Astrocyte (in vitro differentiated cells and primary cell): ENCODE measurements at regions not wholly inside any gene's neighbourhood (a gene's known extent, or its start where the extent isn't known, plus 50 kb on each side); places are given as distances from the start of the nearest gene placed in this dataset.

Experiments
- DNase-seq: peaks from one replicate; pipeline ENCODE4 v3.0.0-alpha.2; 2010; ENCODE audit warnings: low read depth
- FAIRE-seq: peaks from 2 replicates; lab custom pipeline; 2011; peaks lifted over from hg19 to GRCh38; lab: Jason Lieb, UNC
- H2AFZ ChIP-seq: 2 replicates; pipeline ENCODE4 v1.6.0; 2012; ENCODE audit warnings: low read depth, low read length, inconsistent platforms
- H3K27ac ChIP-seq: 2 replicates; pipeline ENCODE4 v1.5.1; 2011; ENCODE audit warnings: low read depth, low read length, inconsistent platforms
- H3K27me3 ChIP-seq: 2 replicates; pipeline ENCODE4 v1.6.0; 2011; ENCODE audit warnings: low read length, inconsistent platforms; ENCODE audit not compliant: insufficient read depth
- H3K36me3 ChIP-seq: 2 replicates; pipeline ENCODE4 v1.5.1; 2011; ENCODE audit warnings: low read length, inconsistent platforms; ENCODE audit not compliant: insufficient read depth
- H3K4me1 ChIP-seq: 2 replicates; pipeline ENCODE4 v1.5.1; 2011; ENCODE audit warnings: low read length, inconsistent platforms; ENCODE audit not compliant: insufficient read depth
- H3K4me2 ChIP-seq: 2 replicates; pipeline ENCODE4 v1.6.0; 2012; ENCODE audit warnings: low read length, inconsistent platforms
- H3K4me3 ChIP-seq: 2 replicates; pipeline ENCODE4 v1.5.1; 2011; ENCODE audit warnings: low read depth, mild to moderate bottlenecking, low read length, inconsistent platforms; ENCODE audit not compliant: insufficient read depth
- H3K79me2 ChIP-seq: 2 replicates; pipeline ENCODE4 v1.6.0; 2012; ENCODE audit warnings: mild to moderate bottlenecking, low read length, inconsistent platforms; ENCODE audit not compliant: insufficient read depth
- H3K9ac ChIP-seq: 2 replicates; pipeline ENCODE4 v1.6.0; 2012; ENCODE audit warnings: mild to moderate bottlenecking, low read length, inconsistent platforms
- H3K9me3 ChIP-seq: 2 replicates; pipeline ENCODE4 v1.5.1; 2012; ENCODE audit warnings: low read depth, mild to moderate bottlenecking, low read length, inconsistent platforms; ENCODE audit not compliant: insufficient read depth
- H4K20me1 ChIP-seq: 2 replicates; pipeline ENCODE4 v1.6.0; 2012; ENCODE audit warnings: low read length, inconsistent platforms; ENCODE audit not compliant: insufficient read depth
- H3K27ac Mint-ChIP-seq: one replicate; pipeline ENCODE4 v1.8.0; 2021; ENCODE audit warnings: mild to moderate bottlenecking, mixed read lengths; ENCODE audit not compliant: unreplicated experiment
- H3K27me3 Mint-ChIP-seq: one replicate; pipeline ENCODE4 v1.8.0; 2021; ENCODE audit warnings: low read depth, mixed read lengths; ENCODE audit not compliant: unreplicated experiment
- H3K36me3 Mint-ChIP-seq: one replicate; pipeline ENCODE4 v1.8.0; 2021; ENCODE audit warnings: low read depth, mixed read lengths; ENCODE audit not compliant: unreplicated experiment
- H3K4me1 Mint-ChIP-seq: one replicate; pipeline ENCODE4 v1.8.0; 2021; ENCODE audit warnings: low read depth, mixed read lengths; ENCODE audit not compliant: unreplicated experiment
- H3K4me3 Mint-ChIP-seq: one replicate; pipeline ENCODE4 v1.8.0; 2021; ENCODE audit warnings: mild to moderate bottlenecking, moderate library complexity, mixed read lengths; ENCODE audit not compliant: unreplicated experiment
- H3K9me3 Mint-ChIP-seq: one replicate; pipeline ENCODE4 v1.8.0; 2021; ENCODE audit warnings: mild to moderate bottlenecking, mixed read lengths; ENCODE audit not compliant: unreplicated experiment
- EZH2 ChIP-seq: IDR thresholded peaks from 2 replicates; pipeline ENCODE4 v1.6.1; 2012; ENCODE audit warnings: mild to moderate bottlenecking, low read length, inconsistent platforms; ENCODE audit not compliant: insufficient read depth
- TF ChIP-seq, protein P1 (sequence below): IDR thresholded peaks from 2 replicates; pipeline ENCODE4 v1.5.1; 2011; ENCODE audit warnings: low read depth, mild to moderate bottlenecking, inconsistent platforms, low read length, moderate library complexity; ENCODE audit not compliant: insufficient read depth

DNA sequence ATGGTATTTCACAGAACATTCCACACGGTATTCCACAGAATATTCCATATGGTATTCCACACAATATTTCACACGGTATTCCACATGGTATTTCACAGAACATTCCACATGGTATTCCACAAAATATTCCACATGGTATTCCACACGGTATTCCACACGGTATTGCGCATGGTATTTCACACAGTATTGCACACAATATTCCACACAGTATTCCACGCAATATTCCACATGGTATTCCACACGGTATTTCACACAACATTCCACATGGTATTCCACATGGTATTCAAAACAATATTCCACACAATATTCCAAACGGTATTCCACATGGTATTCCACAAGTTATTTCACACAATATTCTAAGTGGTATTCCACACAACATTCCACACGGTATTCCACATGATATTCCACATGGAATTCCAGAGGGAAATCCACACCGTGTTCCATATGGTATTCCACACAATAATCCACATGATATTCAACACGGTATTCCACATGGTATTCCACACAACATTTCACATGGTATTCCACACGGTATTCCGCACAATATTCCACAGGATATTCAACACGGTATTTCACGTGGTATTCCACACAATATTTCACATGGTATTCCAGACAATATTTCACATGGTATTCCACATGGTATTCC, 136.7 kb upstream of the CHST15 start:
- TF ChIP-seq EZH2, result no peak
- TF ChIP-seq, protein P1, sequence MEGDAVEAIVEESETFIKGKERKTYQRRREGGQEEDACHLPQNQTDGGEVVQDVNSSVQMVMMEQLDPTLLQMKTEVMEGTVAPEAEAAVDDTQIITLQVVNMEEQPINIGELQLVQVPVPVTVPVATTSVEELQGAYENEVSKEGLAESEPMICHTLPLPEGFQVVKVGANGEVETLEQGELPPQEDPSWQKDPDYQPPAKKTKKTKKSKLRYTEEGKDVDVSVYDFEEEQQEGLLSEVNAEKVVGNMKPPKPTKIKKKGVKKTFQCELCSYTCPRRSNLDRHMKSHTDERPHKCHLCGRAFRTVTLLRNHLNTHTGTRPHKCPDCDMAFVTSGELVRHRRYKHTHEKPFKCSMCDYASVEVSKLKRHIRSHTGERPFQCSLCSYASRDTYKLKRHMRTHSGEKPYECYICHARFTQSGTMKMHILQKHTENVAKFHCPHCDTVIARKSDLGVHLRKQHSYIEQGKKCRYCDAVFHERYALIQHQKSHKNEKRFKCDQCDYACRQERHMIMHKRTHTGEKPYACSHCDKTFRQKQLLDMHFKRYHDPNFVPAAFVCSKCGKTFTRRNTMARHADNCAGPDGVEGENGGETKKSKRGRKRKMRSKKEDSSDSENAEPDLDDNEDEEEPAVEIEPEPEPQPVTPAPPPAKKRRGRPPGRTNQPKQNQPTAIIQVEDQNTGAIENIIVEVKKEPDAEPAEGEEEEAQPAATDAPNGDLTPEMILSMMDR, result no peak
- no peaks in the 10 kb centered on the region for H3K79me2 ChIP-seq
- H3K9me3 ChIP-seq, result peaks cover 17% of the 10 kb centered on the region
- Mint-ChIP-seq H3K4me3 (no peak overlapping the region), H3K27ac (no peak overlapping the region), H3K9me3 (peaks cover 26% of the 10 kb centered on the region), H3K4me1 (no peaks in the 10 kb centered on the region), H3K27me3 (peaks cover 21% of the 10 kb centered on the region), H3K36me3 (no peaks in the 10 kb centered on the region)
- no peak overlapping the region for H3K27ac ChIP-seq
- no peak for FAIRE-seq
- no peaks in the 10 kb centered on the region for H3K27me3 ChIP-seq
- peaks cover 3% of the 10 kb centered on the region for H3K4me1 ChIP-seq
- no peaks in the 10 kb centered on the region for H4K20me1 ChIP-seq
- H2AFZ ChIP-seq, result no peak overlapping the region
- no peak for DNase-seq
- no peaks in the 10 kb centered on the region for H3K36me3 ChIP-seq
- no peak overlapping the region for H3K4me3 ChIP-seq
- no peak overlapping the region for H3K4me2 ChIP-seq
- no peak overlapping the region for H3K9ac ChIP-seq

DNA sequence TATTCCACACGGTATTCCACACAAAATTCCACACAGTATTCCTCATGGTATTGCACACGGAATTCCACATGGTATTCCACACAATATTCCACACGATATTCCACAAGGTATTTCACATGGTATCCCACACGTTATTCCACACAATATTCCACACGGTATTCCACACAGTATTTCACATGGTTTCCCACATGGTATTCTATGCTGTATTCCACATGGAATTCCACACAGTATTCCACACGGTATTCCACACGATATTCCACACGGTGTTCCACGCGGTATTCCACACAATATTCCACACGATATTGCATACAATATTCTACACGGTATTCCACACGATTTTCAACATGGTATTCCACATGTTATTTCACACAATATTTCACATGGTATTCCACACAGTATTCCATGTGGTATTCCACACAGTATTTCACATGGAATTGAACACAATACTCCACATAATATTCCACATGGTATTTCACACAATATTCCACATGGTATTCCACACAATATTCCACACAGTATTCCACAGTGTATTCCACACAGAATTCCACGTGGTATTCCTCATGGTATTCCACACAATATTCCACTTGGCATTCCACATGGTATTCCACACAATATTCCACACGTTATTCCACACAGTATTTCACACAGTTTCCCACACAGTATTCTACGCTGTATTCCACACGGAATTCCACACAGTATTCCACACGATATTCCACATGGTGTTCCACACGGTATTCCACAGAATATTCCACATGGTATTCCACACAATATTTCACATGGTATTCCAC, 136.0 kb upstream of the CHST15 start:
- peaks cover 17% of the 10 kb centered on the region for H3K9me3 ChIP-seq
- no peaks in the 10 kb centered on the region for H3K27me3 ChIP-seq
- H3K36me3 Mint-ChIP-seq, result no peaks in the 10 kb centered on the region
- no peak overlapping the region for H2AFZ ChIP-seq
- peaks cover 19% of the 10 kb centered on the region for H3K27me3 Mint-ChIP-seq
- H3K9me3 Mint-ChIP-seq, result peaks cover 28% of the 10 kb centered on the region
- no peak overlapping the region for H3K4me2 ChIP-seq
- TF ChIP-seq, protein P1, result no peak
- TF ChIP-seq EZH2, result no peak
- no peak overlapping the region for H3K27ac ChIP-seq
- no peak overlapping the region for H3K27ac Mint-ChIP-seq
- H3K4me3 Mint-ChIP-seq, result no peak overlapping the region
- DNase-seq (no peak), FAIRE-seq (no peak)
- peaks cover 10% of the 10 kb centered on the region for H3K4me1 ChIP-seq
- H4K20me1 ChIP-seq, result no peaks in the 10 kb centered on the region
- no peaks in the 10 kb centered on the region for H3K79me2 ChIP-seq
- H3K4me1 Mint-ChIP-seq, result peaks cover 3% of the 10 kb centered on the region
- H3K9ac ChIP-seq, result no peak overlapping the region
- no peak overlapping the region for H3K4me3 ChIP-seq
- no peaks in the 10 kb centered on the region for H3K36me3 ChIP-seq

DNA sequence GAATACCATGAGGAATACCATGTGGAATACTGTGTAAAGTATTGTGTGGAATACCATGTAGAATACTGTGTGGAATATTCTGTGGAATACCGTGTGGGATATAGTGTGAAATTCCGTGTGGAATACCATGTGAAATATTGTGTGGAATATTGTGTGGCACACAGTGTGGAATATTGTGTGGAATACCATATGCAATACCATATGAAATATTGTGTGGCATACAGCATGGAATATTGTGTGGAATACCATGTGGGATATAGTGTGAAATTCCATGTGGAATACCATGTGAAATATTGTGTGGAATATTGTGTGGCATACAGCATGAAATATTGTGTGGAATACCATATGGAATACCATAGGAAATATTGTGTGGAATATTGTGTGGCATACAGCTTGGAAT, 135.1 kb upstream of the CHST15 start:
- Histone ChIP-seq H3K4me1 (peaks cover 13% of the 10 kb centered on the region), H3K27ac (no peak overlapping the region), H3K36me3 (no peaks in the 10 kb centered on the region), H3K4me3 (no peak overlapping the region), H4K20me1 (no peaks in the 10 kb centered on the region), H3K9ac (no peak overlapping the region), H3K9me3 (peaks cover 17% of the 10 kb centered on the region), H3K4me2 (no peak overlapping the region), H2AFZ (no peak overlapping the region), H3K79me2 (no peaks in the 10 kb centered on the region), H3K27me3 (no peaks in the 10 kb centered on the region)
- TF ChIP-seq, protein P1, result no peak
- no peak for TF ChIP-seq EZH2
- Mint-ChIP-seq H3K4me3 (no peak overlapping the region), H3K4me1 (peaks cover 3% of the 10 kb centered on the region), H3K36me3 (peaks cover 2% of the 10 kb centered on the region), H3K9me3 (peaks cover 28% of the 10 kb centered on the region), H3K27me3 (peaks cover 20% of the 10 kb centered on the region), H3K27ac (no peak overlapping the region)
- no peak for FAIRE-seq
- DNase-seq, result no peak
